OCI-LY1 (cell line): ENCODE measurements at regions not wholly inside any gene's neighbourhood (a gene's known extent, or its start where the extent isn't known, plus 50 kb on each side); places are given as distances from the start of the nearest gene placed in this dataset.

Experiments
- H2AFZ ChIP-seq: fragments of 200-600 bp; sonication (generic), shearing (Covaris generic); 2 replicates; pipeline ENCODE4 v1.6.0; 2014; ENCODE audit warnings: antibody characterized with exemption, mild to moderate bottlenecking, low read length
- H3F3A ChIP-seq: fragments of 200-600 bp; sonication (generic), shearing (Covaris generic); 2 replicates; pipeline ENCODE4 v1.6.0; 2014; ENCODE audit warnings: mild to moderate bottlenecking, antibody characterized with exemption, low read length, moderate library complexity; ENCODE audit not compliant: insufficient read depth
- H3K27ac ChIP-seq: fragments of 200-600 bp; sonication (generic); 2 replicates; pipeline ENCODE4 v1.5.1; 2014; ENCODE audit warnings: low read length, mixed run types, mild to moderate bottlenecking, low read depth; ENCODE audit not compliant: poor library complexity, severe bottlenecking
- H3K27me3 ChIP-seq: fragments of 200-600 bp; sonication (generic); 2 replicates; pipeline ENCODE4 v1.6.0; 2014; ENCODE audit warnings: antibody characterized with exemption, mild to moderate bottlenecking, low read length, moderate library complexity; ENCODE audit not compliant: insufficient read depth
- H3K36me3 ChIP-seq: fragments of 200-600 bp; sonication (generic); 2 replicates; pipeline ENCODE4 v1.6.1; 2014; ENCODE audit warnings: mild to moderate bottlenecking, antibody characterized with exemption, low read length, moderate library complexity, mixed read lengths; ENCODE audit not compliant: insufficient read depth
- H3K4me1 ChIP-seq: fragments of 200-600 bp; sonication (generic); 2 replicates; pipeline ENCODE4 v1.5.1; 2014; ENCODE audit warnings: mild to moderate bottlenecking, low read length, moderate library complexity; ENCODE audit not compliant: insufficient read depth, severe bottlenecking
- H3K4me2 ChIP-seq: fragments of 200-600 bp; sonication (generic), shearing (Covaris generic); 2 replicates; pipeline ENCODE4 v1.6.1; 2014; ENCODE audit warnings: low read length
- H3K4me3 ChIP-seq: fragments of 200-600 bp; sonication (generic); 2 replicates; pipeline ENCODE4 v1.5.1; 2014; ENCODE audit warnings: low read length, low read depth, mild to moderate bottlenecking, mixed read lengths; ENCODE audit not compliant: poor library complexity, severe bottlenecking
- H3K79me2 ChIP-seq: fragments of 200-600 bp; shearing (Covaris generic); 2 replicates; pipeline ENCODE4 v1.6.1; 2016; ENCODE audit warnings: mixed run types, low read length, mixed read lengths; ENCODE audit not compliant: insufficient read depth
- H3K9ac ChIP-seq: fragments of 200-600 bp; sonication (generic), shearing (Covaris generic); 2 replicates; pipeline ENCODE4 v1.6.1; 2014; ENCODE audit warnings: mild to moderate bottlenecking, low read length, mixed read lengths
- H3K9me2 ChIP-seq: fragments of 200-600 bp; sonication (generic), shearing (Covaris generic); 2 replicates; pipeline ENCODE4 v1.6.1; 2014; ENCODE audit warnings: low read depth, mild to moderate bottlenecking, low read length, mixed read lengths
- H3K9me3 ChIP-seq: fragments of 200-600 bp; shearing (Covaris generic); 2 replicates; pipeline ENCODE4 v1.6.1; 2014; ENCODE audit warnings: low read length, mixed read lengths
- H4K20me1 ChIP-seq: fragments of 200-600 bp; sonication (generic), shearing (Covaris generic); 2 replicates; pipeline ENCODE4 v1.6.0; 2016; ENCODE audit warnings: mild to moderate bottlenecking, low read length; ENCODE audit not compliant: insufficient read depth
- CTCF ChIP-seq: fragments of 200-600 bp; sonication (generic), shearing (Covaris generic); IDR thresholded peaks from 2 replicates; pipeline ENCODE4 v1.5.1; 2017; ENCODE audit warnings: mild to moderate bottlenecking, antibody characterized with exemption, low read length, moderate library complexity, mixed read lengths
- EZH2 ChIP-seq: fragments of 200-600 bp; sonication (generic), shearing (Covaris generic); IDR thresholded peaks from 2 replicates; pipeline ENCODE4 v1.8.0; 2017; ENCODE audit warnings: borderline replicate concordance, mixed run types, mild to moderate bottlenecking, antibody characterized with exemption, low read length, moderate library complexity, mixed read lengths

- H3K36me3 ChIP-seq, result no peaks in the 10 kb centered on the region
- TF ChIP-seq CTCF (no peak), EZH2 (no peak)
- H3K4me2 ChIP-seq, result no peak overlapping the region
- H2AFZ ChIP-seq, result no peak overlapping the region
- H3F3A ChIP-seq, result no peaks in the 10 kb centered on the region
- H3K4me3 ChIP-seq, result no peak overlapping the region
- H3K9me3 ChIP-seq, result no peaks in the 10 kb centered on the region
- H3K9ac ChIP-seq, result no peak overlapping the region
- no peaks in the 10 kb centered on the region for H4K20me1 ChIP-seq
- H3K79me2 ChIP-seq, result no peaks in the 10 kb centered on the region
- H3K4me1 ChIP-seq, result no peaks in the 10 kb centered on the region
- no peaks in the 10 kb centered on the region for H3K27me3 ChIP-seq
- H3K27ac ChIP-seq, result no peak overlapping the region
- no peaks in the 10 kb centered on the region for H3K9me2 ChIP-seq
Observed at GRCh38 chr20:10793766-10794165, 120.0 kb upstream of the JAG1 start.

GRCh38 chr20:10794765-10795164 is 121.0 kb upstream of the JAG1 start:
- TF ChIP-seq EZH2 (no peak), CTCF (no peak)
- no peak overlapping the region for H2AFZ ChIP-seq
- no peak overlapping the region for H3K27ac ChIP-seq
- H3K36me3 ChIP-seq, result no peaks in the 10 kb centered on the region
- no peaks in the 10 kb centered on the region for H3K4me1 ChIP-seq
- H4K20me1 ChIP-seq, result no peaks in the 10 kb centered on the region
- no peaks in the 10 kb centered on the region for H3F3A ChIP-seq
- no peaks in the 10 kb centered on the region for H3K79me2 ChIP-seq
- no peaks in the 10 kb centered on the region for H3K27me3 ChIP-seq
- H3K9me3 ChIP-seq, result no peaks in the 10 kb centered on the region
- H3K4me2 ChIP-seq, result no peak overlapping the region
- H3K9me2 ChIP-seq, result no peaks in the 10 kb centered on the region
- no peak overlapping the region for H3K4me3 ChIP-seq
- no peak overlapping the region for H3K9ac ChIP-seq

GRCh38 chr20:10795286-10796026 is 121.7 kb upstream of the JAG1 start:
- no peak for TF ChIP-seq CTCF
- TF ChIP-seq EZH2, result no peak
- H3K4me1 ChIP-seq, result no peaks in the 10 kb centered on the region
- H3K36me3 ChIP-seq, result no peaks in the 10 kb centered on the region
- H3K9ac ChIP-seq, result no peak overlapping the region
- no peak overlapping the region for H3K4me2 ChIP-seq
- H3K9me2 ChIP-seq, result no peaks in the 10 kb centered on the region
- no peaks in the 10 kb centered on the region for H3K27me3 ChIP-seq
- H4K20me1 ChIP-seq, result no peaks in the 10 kb centered on the region
- no peaks in the 10 kb centered on the region for H3K9me3 ChIP-seq
- no peaks in the 10 kb centered on the region for H3K79me2 ChIP-seq
- no peak overlapping the region for H2AFZ ChIP-seq
- no peak overlapping the region for H3K4me3 ChIP-seq
- H3K27ac ChIP-seq, result no peak overlapping the region
- H3F3A ChIP-seq, result no peaks in the 10 kb centered on the region
